ENCODE measurements at regions not wholly inside any gene's neighbourhood (a gene's known extent, or its start where the extent isn't known, plus 50 kb on each side); places are given as distances from the start of the nearest gene placed in this dataset.
"Not testable (repeated sequence)": the region's sequence is repeated elsewhere in the genome, so short reads cannot be mapped to it uniquely, and the experiment has no call there.

DNA sequence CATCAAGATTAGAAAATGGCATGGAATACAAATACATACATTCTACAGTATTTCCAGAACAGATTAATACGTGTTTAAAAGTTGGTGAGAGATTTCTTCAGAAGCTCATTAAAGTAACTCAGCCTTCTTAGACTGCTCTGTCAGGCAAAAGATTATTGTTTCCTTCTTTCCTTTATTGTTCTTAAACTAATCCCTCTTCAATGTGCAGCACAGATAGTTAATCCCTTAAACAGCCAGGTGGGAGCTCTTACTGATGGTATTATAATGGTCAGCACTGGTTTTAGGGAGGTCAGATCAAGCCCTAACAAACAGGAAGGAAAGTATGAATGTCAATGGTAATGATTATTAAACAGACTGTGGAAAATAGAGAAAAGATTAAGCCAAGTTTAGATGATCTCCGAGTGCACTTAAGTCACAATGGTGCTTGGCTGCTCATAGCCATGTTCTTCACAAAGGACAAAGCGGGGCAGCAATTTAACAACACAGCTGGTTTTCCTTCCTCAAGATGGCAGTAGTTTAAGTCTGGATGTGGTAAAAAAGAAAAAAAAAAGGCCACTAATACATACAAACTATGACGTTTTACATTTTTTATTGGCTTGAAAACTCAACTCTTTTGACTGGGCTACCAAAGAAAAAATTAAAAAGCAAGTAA is 992.6 kb downstream of the PCDH9 start:
- no peak for DNase-seq (ENCODE audit: low read depth)
- TF ChIP-seq, protein P1, sequence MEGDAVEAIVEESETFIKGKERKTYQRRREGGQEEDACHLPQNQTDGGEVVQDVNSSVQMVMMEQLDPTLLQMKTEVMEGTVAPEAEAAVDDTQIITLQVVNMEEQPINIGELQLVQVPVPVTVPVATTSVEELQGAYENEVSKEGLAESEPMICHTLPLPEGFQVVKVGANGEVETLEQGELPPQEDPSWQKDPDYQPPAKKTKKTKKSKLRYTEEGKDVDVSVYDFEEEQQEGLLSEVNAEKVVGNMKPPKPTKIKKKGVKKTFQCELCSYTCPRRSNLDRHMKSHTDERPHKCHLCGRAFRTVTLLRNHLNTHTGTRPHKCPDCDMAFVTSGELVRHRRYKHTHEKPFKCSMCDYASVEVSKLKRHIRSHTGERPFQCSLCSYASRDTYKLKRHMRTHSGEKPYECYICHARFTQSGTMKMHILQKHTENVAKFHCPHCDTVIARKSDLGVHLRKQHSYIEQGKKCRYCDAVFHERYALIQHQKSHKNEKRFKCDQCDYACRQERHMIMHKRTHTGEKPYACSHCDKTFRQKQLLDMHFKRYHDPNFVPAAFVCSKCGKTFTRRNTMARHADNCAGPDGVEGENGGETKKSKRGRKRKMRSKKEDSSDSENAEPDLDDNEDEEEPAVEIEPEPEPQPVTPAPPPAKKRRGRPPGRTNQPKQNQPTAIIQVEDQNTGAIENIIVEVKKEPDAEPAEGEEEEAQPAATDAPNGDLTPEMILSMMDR (IDR thresholded peaks at IDR 0.05; ENCODE audit: insufficient read depth, low read depth, low read length, missing control alignments): no peak
- H3K4me3 ChIP-seq (ENCODE audit: low read length): no peak overlapping the region

DNA sequence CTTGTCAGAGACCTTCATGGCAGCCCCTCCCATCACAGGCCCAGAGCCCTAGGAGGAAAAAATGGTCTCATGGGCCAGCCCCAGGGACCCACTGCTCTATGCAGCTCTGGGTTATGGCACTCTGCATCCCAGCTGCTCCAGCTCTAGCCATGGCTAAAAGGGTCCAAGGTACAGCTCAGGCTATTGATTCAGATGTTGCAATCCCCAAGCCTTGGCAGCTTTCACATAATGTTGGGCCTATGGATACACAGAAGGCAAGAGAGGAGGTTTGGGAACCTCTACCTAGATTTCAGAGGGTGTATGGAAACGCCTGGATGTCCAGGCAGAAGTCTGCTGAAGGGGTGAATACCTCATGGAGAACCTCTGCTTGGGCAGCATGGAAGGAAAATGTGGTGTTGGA is 996.0 kb downstream of the PCDH9 start:
- TF ChIP-seq, protein P1 (IDR thresholded peaks at IDR 0.05; ENCODE audit: insufficient read depth, low read depth, low read length, missing control alignments): no peak
- H3K4me3 ChIP-seq (ENCODE audit: low read length): no peak overlapping the region
- no peak for DNase-seq (ENCODE audit: low read depth)

DNA sequence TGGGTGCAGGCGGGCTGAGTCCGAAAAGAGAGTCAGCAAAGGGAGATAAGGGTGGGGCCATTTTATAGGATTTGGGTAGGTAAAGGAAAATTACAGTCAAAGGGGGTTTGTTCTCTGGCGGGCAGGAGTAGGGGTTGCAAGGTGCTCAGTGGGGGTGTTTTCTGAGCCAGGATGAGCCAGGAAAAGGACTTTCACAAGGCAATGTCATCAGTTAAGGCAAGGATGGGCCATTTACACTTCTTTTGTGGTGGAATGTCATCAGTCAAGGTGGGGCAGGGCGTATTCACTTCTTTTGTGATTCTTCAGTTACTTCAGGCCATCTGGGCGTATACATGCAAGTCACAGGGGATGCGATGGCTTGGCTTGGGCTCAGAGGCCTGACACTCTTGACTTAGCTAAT is 998.2 kb downstream of the PCDH9 start:
- not testable (repeated sequence) for H3K4me3 ChIP-seq (ENCODE audit: low read length); DNase-seq (ENCODE audit: low read depth)

DNA sequence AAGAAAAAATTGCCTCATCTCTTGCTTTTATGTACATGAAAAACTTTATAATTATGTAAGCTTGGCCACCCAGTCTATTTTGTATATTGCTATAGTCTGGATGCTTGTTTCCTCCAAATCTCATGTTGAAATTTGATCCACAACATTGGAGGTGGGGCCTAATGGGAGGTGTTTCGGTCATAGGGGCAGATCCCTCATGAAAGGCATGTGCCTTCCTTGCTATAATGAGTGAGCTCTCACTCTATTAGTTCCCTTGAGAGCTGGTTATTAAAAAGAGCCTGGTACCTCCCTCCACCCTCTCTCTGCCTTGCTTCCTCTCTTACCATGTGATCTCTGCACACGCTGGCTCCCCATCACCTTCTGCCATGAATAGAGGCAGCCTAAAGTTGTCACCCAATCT is 1005.1 kb downstream of the PCDH9 start:
- TF ChIP-seq, protein P1 (IDR thresholded peaks at IDR 0.05; ENCODE audit: insufficient read depth, low read depth, low read length, missing control alignments): no peak
- H3K4me3 ChIP-seq (ENCODE audit: low read length): no peak overlapping the region
- no peak for DNase-seq (ENCODE audit: low read depth)

DNA sequence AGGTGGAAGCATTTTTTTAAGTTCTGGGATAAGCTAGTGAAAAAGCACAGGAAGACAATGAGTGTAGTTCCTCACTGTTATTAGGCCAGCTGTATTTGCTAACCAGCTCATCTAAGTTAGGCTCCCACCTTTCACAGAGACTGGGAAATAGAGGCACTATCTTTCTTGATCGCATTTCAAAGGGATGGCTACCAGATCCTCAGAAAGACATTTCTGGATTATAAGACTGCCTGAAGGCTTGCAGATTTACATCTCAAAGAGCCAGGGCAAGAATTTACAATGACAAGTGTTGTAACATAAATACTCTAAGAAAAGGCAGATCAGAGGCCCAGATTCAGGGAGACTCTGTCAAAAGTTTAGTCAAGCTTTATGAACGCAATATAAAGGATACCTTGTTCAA is 1005.5 kb downstream of the PCDH9 start:
- TF ChIP-seq, protein P1 (IDR thresholded peaks at IDR 0.05; ENCODE audit: insufficient read depth, low read depth, low read length, missing control alignments): no peak
- no peak for DNase-seq (ENCODE audit: low read depth)
- H3K4me3 ChIP-seq (ENCODE audit: low read length): no peak overlapping the region

DNA sequence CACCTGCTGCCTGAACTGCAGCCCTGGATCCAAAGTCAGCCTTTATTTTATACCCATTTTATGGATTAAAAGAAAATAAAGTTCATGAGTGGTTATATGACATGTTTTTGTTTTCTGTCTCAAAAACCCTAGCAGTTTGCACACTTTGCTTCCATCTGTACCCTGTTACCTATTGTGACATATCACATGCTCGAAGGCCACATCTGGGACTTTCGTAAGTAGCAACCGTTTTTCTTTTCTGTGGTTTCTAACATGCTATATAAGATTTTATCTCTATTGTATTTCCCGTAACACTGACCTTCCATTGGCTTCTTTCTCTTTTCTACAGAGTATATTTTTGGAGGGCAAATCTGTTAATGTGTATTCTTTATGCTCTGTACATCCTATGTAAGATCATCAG is 1007.2 kb downstream of the PCDH9 start:
- TF ChIP-seq, protein P1 (IDR thresholded peaks at IDR 0.05; ENCODE audit: insufficient read depth, low read depth, low read length, missing control alignments): no peak
- no peak for DNase-seq (ENCODE audit: low read depth)
- no peak overlapping the region for H3K4me3 ChIP-seq (ENCODE audit: low read length)

DNA sequence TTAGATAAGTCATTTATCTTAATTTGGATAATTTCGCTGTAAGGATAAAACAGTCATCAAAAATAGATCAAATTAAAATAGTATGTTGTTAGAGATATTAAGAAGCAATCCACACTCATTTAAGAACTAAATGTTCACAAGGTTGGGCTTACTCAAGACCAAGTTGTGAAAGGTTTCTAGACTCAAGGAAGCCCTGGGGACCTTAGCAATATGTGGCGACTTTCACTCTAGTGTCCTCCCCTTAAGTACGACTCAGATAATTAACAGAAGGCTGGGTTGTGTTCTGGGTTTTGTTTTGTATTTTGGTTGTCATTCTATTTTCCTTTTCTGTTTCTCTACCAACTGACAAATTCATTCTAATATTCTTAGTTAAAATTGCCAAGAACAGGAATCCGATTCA is 1008.0 kb downstream of the PCDH9 start:
- DNase-seq (ENCODE audit: low read depth): no peak
- TF ChIP-seq, protein P1 (IDR thresholded peaks at IDR 0.05; ENCODE audit: insufficient read depth, low read depth, low read length, missing control alignments): no peak
- H3K4me3 ChIP-seq (ENCODE audit: low read length): no peak overlapping the region

All from epithelial cell of esophagus (primary cell).